ENCODE measurements at regions not wholly inside any gene's neighbourhood (a gene's known extent, or its start where the extent isn't known, plus 50 kb on each side); places are given as distances from the start of the nearest gene placed in this dataset.

DNA sequence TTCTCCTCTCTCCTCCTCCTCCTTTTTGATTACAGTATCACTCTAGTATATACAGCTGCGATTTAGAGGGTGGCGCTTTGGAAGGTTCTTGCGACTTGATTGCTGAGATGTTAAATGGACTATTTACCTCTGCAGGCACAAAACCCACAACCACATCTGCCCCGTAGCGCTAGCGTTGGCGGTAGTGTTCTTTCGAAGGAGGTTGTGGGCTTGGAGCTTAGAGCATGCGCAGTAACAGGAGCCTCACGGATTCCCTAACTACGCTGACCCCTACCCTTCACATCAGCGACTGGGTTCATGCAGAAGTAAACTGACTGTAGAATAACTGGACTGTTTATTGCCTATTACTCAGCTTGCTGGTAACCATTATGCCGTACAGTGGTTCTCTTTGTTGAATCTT, 58.0 kb downstream of the CGGBP1 start:
- ATAC-seq (ENCODE audit: low read depth) (no peak; the same call in 1 of the 2 replicates), DNase-seq (no peak)
- Histone ChIP-seq H3K9me1 (ENCODE audit: insufficient read depth, low read length) (no peaks in the 10 kb centered on the region), H3K9me3 (ENCODE audit: control insufficient read depth, insufficient read depth, low read length) (no peaks in the 10 kb centered on the region), H4K8ac (ENCODE audit: low read depth in 2 of 2, low read length in 2 of 2) (no peak overlapping the region), H2AFZ (replicated peaks; ENCODE audit: low read length, poor library complexity) (peak overlapping the region; percentile 87), H3K4ac (ENCODE audit: low read depth, low read length) (no peak overlapping the region), H3K18ac (ENCODE audit: low read depth, low read length) (no peak overlapping the region), H2BK20ac (ENCODE audit: low read depth, low read length) (no peak overlapping the region), H3K36me3 (ENCODE audit: control insufficient read depth, insufficient read depth, low read length) (no peaks in the 10 kb centered on the region), H3K4me1 (ENCODE audit: control insufficient read depth, insufficient read depth, low read length) (no peaks in the 10 kb centered on the region), H2AK5ac (ENCODE audit: low read depth, low read length) (no peak overlapping the region), H3K14ac (replicated peaks; ENCODE audit: low read depth, low read length) (no peak overlapping the region), H3K27me3 (ENCODE audit: control insufficient read depth, insufficient read depth, low read length) (peaks cover 5% of the 10 kb centered on the region), H2BK120ac (ENCODE audit: low read depth, low read length) (no peak overlapping the region), H3K23ac (ENCODE audit: low read depth, low read length) (no peak overlapping the region), H3K56ac (ENCODE audit: extremely low read depth, insufficient read depth, low read length) (no peak overlapping the region), H3K4me2 (ENCODE audit: low read depth, low read length) (peak overlapping the region; percentile 99), H3K9ac (ENCODE audit: low read depth, low read length) (no peak overlapping the region), H3K27ac (ENCODE audit: insufficient read depth, low read length) (no peak overlapping the region), H4K20me1 (ENCODE audit: insufficient read depth, low read length) (no peaks in the 10 kb centered on the region), H4K91ac (ENCODE audit: insufficient read depth, low read depth, low read length) (no peak overlapping the region), H3K79me1 (ENCODE audit: low read depth in 1 of 2, low read length in 2 of 2) (no peaks in the 10 kb centered on the region), H3K4me3 (ENCODE audit: insufficient read depth, low read depth, low read length) (peak overlapping the region; percentile 34), H2BK15ac (ENCODE audit: low read depth, low read length) (no peak overlapping the region), H2BK5ac (ENCODE audit: low read depth, low read length, poor library complexity, severe bottlenecking) (no peak overlapping the region), H2AK9ac (replicated peaks; ENCODE audit: low read depth, low read length, poor library complexity) (peak overlapping the region; percentile 56), H4K5ac (ENCODE audit: low read depth, low read length) (no peak overlapping the region)
- ChIA-PET CTCF (no interaction called here), POLR2A (ENCODE audit: unreplicated experiment) (no interaction called here)
- TF ChIP-seq SMC3 (IDR thresholded peaks at IDR 0.05; ENCODE audit: low read depth, low read length) (no peak), POLR2A (IDR thresholded peaks at IDR 0.05; ENCODE audit: low read depth, low read length) (no peak), MAZ (IDR thresholded peaks at IDR 0.05; ENCODE audit: borderline replicate concordance, low read depth, low read length) (no peak), NFE2L2 (IDR thresholded peaks at IDR 0.05; ENCODE audit: low read depth, low read length) (no peak), CEBPB (IDR thresholded peaks at IDR 0.05; ENCODE audit: low read depth, low read length) (no peak), BHLHE40 (IDR thresholded peaks at IDR 0.05; ENCODE audit: low read depth, low read length) (no peak), RFX5 (IDR thresholded peaks at IDR 0.05; ENCODE audit: low read depth, low read length) (no peak), RAD21 (IDR thresholded peaks at IDR 0.05; ENCODE audit: low read length) (no peak), CHD1 (IDR thresholded peaks at IDR 0.05; ENCODE audit: low read depth, low read length) (no peak), MAFK (IDR thresholded peaks at IDR 0.05; ENCODE audit: low read depth, low read length) (no peak), MXI1 (IDR thresholded peaks at IDR 0.05; ENCODE audit: borderline replicate concordance, low read depth, low read length) (no peak), RCOR1 (IDR thresholded peaks at IDR 0.05; ENCODE audit: insufficient replicate concordance, low read length) (no peak), FOS (IDR thresholded peaks at IDR 0.05; ENCODE audit: low read depth, low read length) (no peak)
- TF ChIP-seq, protein P1, sequence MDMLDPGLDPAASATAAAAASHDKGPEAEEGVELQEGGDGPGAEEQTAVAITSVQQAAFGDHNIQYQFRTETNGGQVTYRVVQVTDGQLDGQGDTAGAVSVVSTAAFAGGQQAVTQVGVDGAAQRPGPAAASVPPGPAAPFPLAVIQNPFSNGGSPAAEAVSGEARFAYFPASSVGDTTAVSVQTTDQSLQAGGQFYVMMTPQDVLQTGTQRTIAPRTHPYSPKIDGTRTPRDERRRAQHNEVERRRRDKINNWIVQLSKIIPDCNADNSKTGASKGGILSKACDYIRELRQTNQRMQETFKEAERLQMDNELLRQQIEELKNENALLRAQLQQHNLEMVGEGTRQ (IDR thresholded peaks at IDR 0.05; ENCODE audit: low read depth, low read length) = no peak
- TF ChIP-seq, protein P2, sequence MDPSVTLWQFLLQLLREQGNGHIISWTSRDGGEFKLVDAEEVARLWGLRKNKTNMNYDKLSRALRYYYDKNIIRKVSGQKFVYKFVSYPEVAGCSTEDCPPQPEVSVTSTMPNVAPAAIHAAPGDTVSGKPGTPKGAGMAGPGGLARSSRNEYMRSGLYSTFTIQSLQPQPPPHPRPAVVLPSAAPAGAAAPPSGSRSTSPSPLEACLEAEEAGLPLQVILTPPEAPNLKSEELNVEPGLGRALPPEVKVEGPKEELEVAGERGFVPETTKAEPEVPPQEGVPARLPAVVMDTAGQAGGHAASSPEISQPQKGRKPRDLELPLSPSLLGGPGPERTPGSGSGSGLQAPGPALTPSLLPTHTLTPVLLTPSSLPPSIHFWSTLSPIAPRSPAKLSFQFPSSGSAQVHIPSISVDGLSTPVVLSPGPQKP (IDR thresholded peaks at IDR 0.05; ENCODE audit: borderline replicate concordance, low read depth, low read length) = no peak
- TF ChIP-seq, protein P3, sequence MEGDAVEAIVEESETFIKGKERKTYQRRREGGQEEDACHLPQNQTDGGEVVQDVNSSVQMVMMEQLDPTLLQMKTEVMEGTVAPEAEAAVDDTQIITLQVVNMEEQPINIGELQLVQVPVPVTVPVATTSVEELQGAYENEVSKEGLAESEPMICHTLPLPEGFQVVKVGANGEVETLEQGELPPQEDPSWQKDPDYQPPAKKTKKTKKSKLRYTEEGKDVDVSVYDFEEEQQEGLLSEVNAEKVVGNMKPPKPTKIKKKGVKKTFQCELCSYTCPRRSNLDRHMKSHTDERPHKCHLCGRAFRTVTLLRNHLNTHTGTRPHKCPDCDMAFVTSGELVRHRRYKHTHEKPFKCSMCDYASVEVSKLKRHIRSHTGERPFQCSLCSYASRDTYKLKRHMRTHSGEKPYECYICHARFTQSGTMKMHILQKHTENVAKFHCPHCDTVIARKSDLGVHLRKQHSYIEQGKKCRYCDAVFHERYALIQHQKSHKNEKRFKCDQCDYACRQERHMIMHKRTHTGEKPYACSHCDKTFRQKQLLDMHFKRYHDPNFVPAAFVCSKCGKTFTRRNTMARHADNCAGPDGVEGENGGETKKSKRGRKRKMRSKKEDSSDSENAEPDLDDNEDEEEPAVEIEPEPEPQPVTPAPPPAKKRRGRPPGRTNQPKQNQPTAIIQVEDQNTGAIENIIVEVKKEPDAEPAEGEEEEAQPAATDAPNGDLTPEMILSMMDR (conservative IDR thresholded peaks at IDR 0.05; ENCODE audit: low read depth, low read length) = no peak
- dilution Hi-C loops (cut with HindIII; ENCODE audit: low sequenced_read_pairs, unreplicated experiment) (no loop called here), intact Hi-C loops (cut with micrococcal nuclease) (loop anchor here (5.0 kb wide), 2 partner anchors 111 to 176 kb away; no protein-coding TSS in a partner anchor), in situ Hi-C loops (cut with MboI; ENCODE audit: low sequenced_read_pairs) (no loop called here)
- BruUV-seq (replicated peaks) = no TSS peak
- no CpG with 5 or more reads among the region's 13 CpGs for WGBS, 2 experiments (ENCODE audit: extremely low coverage in 2 of 2, insufficient read length in 1 of 2)

All from IMR-90 (cell line).